B cell (primary cell): ENCODE measurements at regions not wholly inside any gene's neighbourhood (a gene's known extent, or its start where the extent isn't known, plus 50 kb on each side); places are given as distances from the start of the nearest gene placed in this dataset.

Experiments
- EZH2 ChIP-seq: IDR thresholded peaks from 2 replicates; pipeline ENCODE4 v1.6.1; 2012; ENCODE audit warnings: borderline replicate concordance, low read depth, mild to moderate bottlenecking, moderate library complexity, low read length; ENCODE audit not compliant: insufficient read depth, poor library complexity, severe bottlenecking
- TF ChIP-seq, protein P1 (sequence below): fragments of 200-600 bp; IDR thresholded peaks from one replicate; pipeline ENCODE4 v1.8.0; 2022; ENCODE audit warnings: antibody characterized with exemption, mild to moderate bottlenecking

DNA sequence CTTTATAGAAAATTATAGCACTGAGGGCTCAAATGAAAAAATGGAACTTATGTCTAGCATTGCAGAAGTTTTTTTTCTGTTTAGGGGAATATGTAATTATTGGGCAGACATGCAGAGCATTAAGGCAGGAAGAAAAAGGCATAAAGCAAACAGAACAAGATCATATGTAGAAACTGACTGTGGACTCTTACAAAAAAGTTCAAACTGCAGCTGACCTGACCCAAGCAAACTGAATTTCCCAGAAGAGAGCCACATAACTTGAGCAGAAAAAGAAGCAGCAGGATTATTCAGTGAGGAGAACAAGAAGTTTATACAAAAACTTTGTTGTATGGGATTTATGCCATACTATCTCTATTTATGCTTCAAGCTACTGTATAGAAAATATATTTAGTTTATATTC, 250.9 kb downstream of the PHF14 start:
- TF ChIP-seq, protein P1, sequence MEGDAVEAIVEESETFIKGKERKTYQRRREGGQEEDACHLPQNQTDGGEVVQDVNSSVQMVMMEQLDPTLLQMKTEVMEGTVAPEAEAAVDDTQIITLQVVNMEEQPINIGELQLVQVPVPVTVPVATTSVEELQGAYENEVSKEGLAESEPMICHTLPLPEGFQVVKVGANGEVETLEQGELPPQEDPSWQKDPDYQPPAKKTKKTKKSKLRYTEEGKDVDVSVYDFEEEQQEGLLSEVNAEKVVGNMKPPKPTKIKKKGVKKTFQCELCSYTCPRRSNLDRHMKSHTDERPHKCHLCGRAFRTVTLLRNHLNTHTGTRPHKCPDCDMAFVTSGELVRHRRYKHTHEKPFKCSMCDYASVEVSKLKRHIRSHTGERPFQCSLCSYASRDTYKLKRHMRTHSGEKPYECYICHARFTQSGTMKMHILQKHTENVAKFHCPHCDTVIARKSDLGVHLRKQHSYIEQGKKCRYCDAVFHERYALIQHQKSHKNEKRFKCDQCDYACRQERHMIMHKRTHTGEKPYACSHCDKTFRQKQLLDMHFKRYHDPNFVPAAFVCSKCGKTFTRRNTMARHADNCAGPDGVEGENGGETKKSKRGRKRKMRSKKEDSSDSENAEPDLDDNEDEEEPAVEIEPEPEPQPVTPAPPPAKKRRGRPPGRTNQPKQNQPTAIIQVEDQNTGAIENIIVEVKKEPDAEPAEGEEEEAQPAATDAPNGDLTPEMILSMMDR: no peak
- no peak for TF ChIP-seq EZH2
